ENCODE measurements at regions not wholly inside any gene's neighbourhood (a gene's known extent, or its start where the extent isn't known, plus 50 kb on each side); places are given as distances from the start of the nearest gene placed in this dataset.
A peak's percentile ranks its signal among the peaks of the same experiment; 100 is the strongest.

DNA sequence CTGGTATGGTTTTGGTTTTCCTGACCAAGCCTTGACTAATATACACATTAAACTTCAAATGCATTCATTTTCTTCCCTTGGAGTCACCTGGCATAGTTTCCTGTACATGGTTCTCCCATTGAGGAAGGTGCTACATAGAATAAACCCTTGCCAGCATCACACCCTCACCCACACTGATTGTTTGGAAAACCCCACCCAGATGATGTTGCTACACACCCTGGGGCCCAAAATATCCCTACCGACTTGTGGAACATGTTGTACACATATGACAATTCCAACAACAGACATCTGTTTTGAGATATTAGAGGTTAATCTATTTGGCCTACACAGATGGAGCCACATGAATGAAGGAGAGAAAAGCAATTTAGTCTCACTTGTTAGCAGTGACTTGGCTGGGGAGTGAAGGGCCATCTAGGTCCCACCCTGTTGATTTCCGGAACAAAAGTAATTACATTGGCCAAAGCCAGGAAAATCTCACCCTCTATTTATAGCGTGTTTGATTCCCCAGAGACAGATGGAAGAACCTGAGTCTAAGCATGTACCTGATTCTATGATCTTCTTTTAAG is 606.0 kb upstream of the BTBD3 start:
- 52 to 54% methylated on average over 3 of the region's 3 CpGs for WGBS, 2 donors
- no peak for DNase-seq
- Histone ChIP-seq H3K9me3 (no peaks in the 10 kb centered on the region), H3K27me3 (no peaks in the 10 kb centered on the region), H3K4me1 (peaks cover 0 to 18% (median 0%) of the 10 kb centered on the region in 3 donors), H3K4me3 (no peak overlapping the region), H3K27ac (peak overlapping the region in 1 of 4 donors; percentile 37), H3K36me3 (no peaks in the 10 kb centered on the region)
- intact Hi-C loops (cut with DNase I), result no loop called here
- TF ChIP-seq POLR2A (IDR thresholded peaks at IDR 0.05), result no peak
- TF ChIP-seq, protein P1, sequence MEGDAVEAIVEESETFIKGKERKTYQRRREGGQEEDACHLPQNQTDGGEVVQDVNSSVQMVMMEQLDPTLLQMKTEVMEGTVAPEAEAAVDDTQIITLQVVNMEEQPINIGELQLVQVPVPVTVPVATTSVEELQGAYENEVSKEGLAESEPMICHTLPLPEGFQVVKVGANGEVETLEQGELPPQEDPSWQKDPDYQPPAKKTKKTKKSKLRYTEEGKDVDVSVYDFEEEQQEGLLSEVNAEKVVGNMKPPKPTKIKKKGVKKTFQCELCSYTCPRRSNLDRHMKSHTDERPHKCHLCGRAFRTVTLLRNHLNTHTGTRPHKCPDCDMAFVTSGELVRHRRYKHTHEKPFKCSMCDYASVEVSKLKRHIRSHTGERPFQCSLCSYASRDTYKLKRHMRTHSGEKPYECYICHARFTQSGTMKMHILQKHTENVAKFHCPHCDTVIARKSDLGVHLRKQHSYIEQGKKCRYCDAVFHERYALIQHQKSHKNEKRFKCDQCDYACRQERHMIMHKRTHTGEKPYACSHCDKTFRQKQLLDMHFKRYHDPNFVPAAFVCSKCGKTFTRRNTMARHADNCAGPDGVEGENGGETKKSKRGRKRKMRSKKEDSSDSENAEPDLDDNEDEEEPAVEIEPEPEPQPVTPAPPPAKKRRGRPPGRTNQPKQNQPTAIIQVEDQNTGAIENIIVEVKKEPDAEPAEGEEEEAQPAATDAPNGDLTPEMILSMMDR (IDR thresholded peaks at IDR 0.05), result no peak

DNA sequence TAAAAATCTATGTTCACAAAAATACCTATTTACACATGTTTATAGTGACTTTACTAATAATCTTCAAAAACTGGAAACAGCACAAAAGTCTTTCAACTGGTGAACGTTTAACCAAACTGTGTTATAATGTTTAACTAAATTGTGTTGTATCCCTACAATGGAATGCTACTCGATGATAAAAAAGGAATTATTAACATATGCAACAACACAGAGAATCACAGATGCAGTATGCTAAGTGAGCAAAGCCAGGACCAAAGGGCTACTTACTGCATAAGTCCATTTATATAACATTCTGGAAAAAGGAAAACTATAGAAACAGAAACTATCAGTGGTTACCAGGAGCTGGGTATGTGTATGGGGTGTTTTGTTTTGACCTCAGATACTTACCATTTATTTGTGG is 602.2 kb upstream of the BTBD3 start:
- DNase-seq, result no peak
- Histone ChIP-seq H3K4me1 (peaks cover 0 to 16% (median 0%) of the 10 kb centered on the region in 3 donors), H3K27me3 (no peaks in the 10 kb centered on the region), H3K27ac (no peak overlapping the region), H3K9me3 (no peaks in the 10 kb centered on the region), H3K4me3 (no peak overlapping the region), H3K36me3 (no peaks in the 10 kb centered on the region)
- WGBS, 2 donors, result 75 to 88% methylated on average over 2 of the region's 2 CpGs
- intact Hi-C loops (cut with DNase I), result no loop called here
- TF ChIP-seq POLR2A (IDR thresholded peaks at IDR 0.05), result no peak
- TF ChIP-seq, protein P1 (IDR thresholded peaks at IDR 0.05), result no peak

DNA sequence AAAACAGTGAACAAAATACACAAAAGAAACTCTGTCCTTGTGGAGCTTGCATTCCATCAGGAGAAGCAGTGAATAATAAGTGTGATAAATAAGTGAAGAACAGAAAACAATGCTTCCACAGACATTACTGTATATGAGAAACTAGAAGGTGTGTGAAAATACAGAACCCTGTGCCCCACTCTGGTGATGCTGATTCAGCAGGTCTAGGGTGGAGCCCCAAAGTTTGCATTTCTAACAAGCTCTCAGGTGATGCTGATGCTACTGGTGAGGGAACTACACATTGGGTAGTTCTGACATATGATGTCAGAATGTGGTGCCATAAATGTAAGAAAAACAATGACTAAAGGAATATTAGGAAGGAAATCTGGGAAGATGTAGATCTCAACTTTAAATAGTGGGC is 601.4 kb upstream of the BTBD3 start:
- no peak for DNase-seq
- intact Hi-C loops (cut with DNase I), result no loop called here
- no peaks in the 10 kb centered on the region for H3K9me3 ChIP-seq
- peaks cover 0 to 9% (median 0%) of the 10 kb centered on the region in 3 donors for H3K4me1 ChIP-seq
- H3K4me3 ChIP-seq, result no peak overlapping the region
- no peak overlapping the region for H3K27ac ChIP-seq
- TF ChIP-seq, protein P1 (IDR thresholded peaks at IDR 0.05), result no peak
- TF ChIP-seq POLR2A (IDR thresholded peaks at IDR 0.05), result no peak
- no peaks in the 10 kb centered on the region for H3K36me3 ChIP-seq
- H3K27me3 ChIP-seq, result no peaks in the 10 kb centered on the region

DNA sequence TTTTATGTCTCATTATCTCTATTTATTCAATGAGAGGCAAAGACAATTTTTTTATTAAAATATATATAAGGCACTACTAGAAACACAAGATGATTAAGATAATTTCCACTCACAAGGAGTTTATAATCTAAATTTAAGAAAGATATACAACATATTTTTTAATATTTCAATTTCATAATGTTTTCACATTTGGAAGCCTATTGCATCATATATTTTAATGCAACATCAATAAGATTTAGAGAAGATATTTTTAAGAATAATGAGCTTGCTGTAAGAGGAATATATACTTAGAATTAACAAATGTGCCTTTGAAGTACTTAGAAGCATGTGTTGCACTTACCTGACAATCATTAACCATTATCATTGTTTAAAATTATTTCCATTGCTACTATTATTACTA is 597.7 kb upstream of the BTBD3 start:
- Histone ChIP-seq H3K36me3 (no peaks in the 10 kb centered on the region), H3K9me3 (peaks cover 0 to 4% (median 0%) of the 10 kb centered on the region in 3 donors), H3K27ac (no peak overlapping the region), H3K4me1 (no peaks in the 10 kb centered on the region), H3K27me3 (no peaks in the 10 kb centered on the region), H3K4me3 (no peak overlapping the region)
- DNase-seq, result no peak
- intact Hi-C loops (cut with DNase I), result no loop called here
- no peak for TF ChIP-seq POLR2A (IDR thresholded peaks at IDR 0.05)
- TF ChIP-seq, protein P1 (IDR thresholded peaks at IDR 0.05), result no peak

DNA sequence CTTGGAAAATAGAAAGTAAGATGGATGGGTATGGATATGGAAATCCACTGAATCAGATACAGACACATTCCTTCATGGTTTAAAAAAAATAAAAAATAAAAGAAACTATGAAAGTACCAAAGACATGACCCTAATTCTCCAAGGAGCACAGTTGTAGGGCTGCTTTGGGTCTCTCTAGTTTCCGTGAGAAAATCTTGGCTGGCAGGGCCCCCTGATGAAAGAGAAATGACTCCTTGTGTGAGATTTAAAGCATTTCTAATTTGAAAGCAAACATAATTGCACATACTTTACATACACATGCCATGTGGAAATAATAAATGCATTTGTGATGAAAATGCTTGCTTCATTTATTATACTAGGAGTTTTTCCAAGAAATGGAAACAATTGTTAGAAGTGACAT is 593.9 kb upstream of the BTBD3 start:
- DNase-seq, result no peak
- WGBS, 2 donors, result 63 to 78% methylated on average over 1 of the region's 1 CpG
- intact Hi-C loops (cut with DNase I), result no loop called here

More for the DNA sequence above, 593.9 kb upstream of the BTBD3 start:
- Histone ChIP-seq H3K27ac (no peak overlapping the region), H3K4me3 (no peak overlapping the region), H3K9me3 (peaks cover 0 to 4% (median 0%) of the 10 kb centered on the region in 3 donors), H3K4me1 (peaks cover 0 to 7% (median 0%) of the 10 kb centered on the region in 3 donors), H3K36me3 (no peaks in the 10 kb centered on the region), H3K27me3 (no peaks in the 10 kb centered on the region)
- no peak for TF ChIP-seq POLR2A (IDR thresholded peaks at IDR 0.05)
- TF ChIP-seq, protein P1 (IDR thresholded peaks at IDR 0.05), result no peak
